Suprapubic skin (tissue), 4 donors: ENCODE measurements at regions not wholly inside any gene's neighbourhood (a gene's known extent, or its start where the extent isn't known, plus 50 kb on each side); places are given as distances from the start of the nearest gene placed in this dataset.

Experiments
- CTCF ChIP-seq, 2 donors: fragments of 200-600 bp in 1 of 2; fragments of 450-650 bp in 1 of 2; sonication (generic) in 1 of 2; IDR thresholded peaks; one replicate each; pipeline ENCODE4 v1.5.1; 2016 to 2019; ENCODE audit warnings: antibody characterized with exemption in 2 of 2, mild to moderate bottlenecking in 1 of 2, moderate library complexity in 1 of 2
- POLR2A ChIP-seq, 2 donors: fragments of 450-650 bp; IDR thresholded peaks; one replicate each; pipeline ENCODE4 v1.6.1; 2017; ENCODE audit warnings: antibody characterized with exemption in 2 of 2, mild to moderate bottlenecking in 2 of 2, moderate library complexity in 2 of 2
- POLR2AphosphoS5 ChIP-seq, 3 donors: sonication (generic); formaldehyde crosslinking; IDR thresholded peaks; one replicate each; pipeline ENCODE4 v1.6.1; 2017; ENCODE audit warnings: antibody characterized with exemption in 3 of 3

- no peak for TF ChIP-seq CTCF (IDR thresholded peaks at IDR 0.05)
- no peak for TF ChIP-seq POLR2A (IDR thresholded peaks at IDR 0.05)
- no peak for TF ChIP-seq POLR2AphosphoS5 (IDR thresholded peaks at IDR 0.05)
Measured at GRCh38 chr4:75229806-75230570, 284.2 kb downstream of the RCHY1 start.
